A549 (cell line): ENCODE measurements at regions not wholly inside any gene's neighbourhood (a gene's known extent, or its start where the extent isn't known, plus 50 kb on each side); places are given as distances from the start of the nearest gene placed in this dataset.

Source experiments
- ATAC-seq, 2 experiments: fragments of 200-7000 bp in 1 of 2; fragments of >200 bp in 1 of 2; cut with Nextera tagmentation in 1 of 2; cut with Tn5 transposase in 1 of 2; 3 replicates each; pipeline versions ENCODE4 v1.8.0 to v1.9.1; 2018 to 2020; ENCODE audit warnings: mild to moderate bottlenecking in 1 of 2, moderate library complexity in 1 of 2
- CTCF ChIA-PET: fragments of 300-600 bp; sonication (Branson Sonifier 250); formaldehyde crosslinking; extraction: SDS; loops from one replicate; lab custom pipeline; 2021; ENCODE audit warnings: antibody characterized with exemption, inconsistent platforms; lab: Yijun Ruan, JAX
- POLR2A ChIA-PET: fragments of 350-600 bp; formaldehyde crosslinking; extraction: SDS; loops from one replicate; lab custom pipeline; 2021; ENCODE audit warnings: antibody characterized with exemption, inconsistent platforms; lab: Yijun Ruan, JAX
- DNase-seq, 2 experiments: peaks; one replicate each; pipeline versions ENCODE4 v3.0.0 to v3.0.0-alpha.2; 2011 to 2016; ENCODE audit warnings: low read depth in 1 of 2, low spot score in 1 of 2
- FAIRE-seq: peaks from 2 replicates; lab custom pipeline; 2011; peaks lifted over from hg19 to GRCh38; lab: Jason Lieb, UNC
- H3K27ac ChIP-seq, 2 experiments: fragments of >200 bp; sonication (Bioruptor Twin); formaldehyde crosslinking; 3 replicates each; pipeline ENCODE4 v1.5.1; 2016 to 2017
- H3K4me1 ChIP-seq: fragments of >200 bp; sonication (Bioruptor Twin); formaldehyde crosslinking; 3 replicates; pipeline ENCODE4 v1.6.1; 2016
- H3K4me2 ChIP-seq: fragments of >200 bp; sonication (Bioruptor Twin); formaldehyde crosslinking; 3 replicates; pipeline ENCODE4 v1.6.1; 2016
- H3K4me3 ChIP-seq: fragments of >200 bp; sonication (Bioruptor Twin); formaldehyde crosslinking; 3 replicates; pipeline ENCODE4 v1.5.1; 2016
- H3K9me3 ChIP-seq: fragments of >200 bp; sonication (Bioruptor Twin); formaldehyde crosslinking; 3 replicates; pipeline ENCODE4 v1.6.1; 2016
- CBX2 ChIP-seq: fragments of 200-600 bp; sonication (generic); IDR thresholded peaks from 2 replicates; pipeline ENCODE4 v1.6.1; 2016; ENCODE audit warnings: low read depth, mild to moderate bottlenecking, borderline replicate concordance
- CBX8 ChIP-seq: fragments of 200-600 bp; sonication (generic); IDR thresholded peaks from 2 replicates; pipeline ENCODE4 v1.6.1; 2016
- EHF ChIP-seq: fragments of 250-450 bp; sonication (Bioruptor Pico); IDR thresholded peaks from 2 replicates; pipeline ENCODE4 v1.5.0; 2020; ENCODE audit warnings: mild to moderate bottlenecking
- EHMT2 ChIP-seq: fragments of 200-600 bp; sonication (generic); IDR thresholded peaks from 2 replicates; pipeline ENCODE4 v1.6.1; 2016; ENCODE audit warnings: antibody characterized with exemption, low read depth, mild to moderate bottlenecking, moderate library complexity
- EP300 ChIP-seq, 2 experiments: fragments of >200 bp; sonication (Bioruptor Twin); formaldehyde crosslinking; IDR thresholded peaks; 2 replicates in 1 of 2; 3 replicates in 1 of 2; pipeline ENCODE4 v1.6.1; 2016 to 2017
- ESRRA ChIP-seq: fragments of 150-350 bp; IDR thresholded peaks from 2 replicates; pipeline ENCODE4 v1.6.1; 2014; ENCODE audit warnings: mild to moderate bottlenecking, low read length, borderline replicate concordance
- GATA3 ChIP-seq: IDR thresholded peaks from 2 replicates; pipeline ENCODE4 v1.6.1; 2012; ENCODE audit warnings: borderline replicate concordance
- HEYL ChIP-seq: fragments of 250-450 bp; sonication (Bioruptor Pico); IDR thresholded peaks from 2 replicates; pipeline ENCODE4 v1.8.0; 2021; ENCODE audit warnings: mild to moderate bottlenecking, moderate library complexity
- HOXA7 ChIP-seq: fragments of 250-450 bp; sonication (Bioruptor Pico); IDR thresholded peaks from 2 replicates; pipeline ENCODE4 v1.5.0; 2020; ENCODE audit warnings: mild to moderate bottlenecking, moderate library complexity
- HOXB13 ChIP-seq: fragments of 250-450 bp; sonication (Bioruptor Pico); IDR thresholded peaks from 2 replicates; pipeline ENCODE4 v1.5.0; 2020; ENCODE audit warnings: low read depth, mild to moderate bottlenecking, moderate library complexity
- JUNB ChIP-seq: fragments of >200 bp; sonication (Bioruptor Twin); formaldehyde crosslinking; IDR thresholded peaks from 2 replicates; pipeline ENCODE4 v1.6.1; 2016
- KDM1A ChIP-seq: fragments of 200-600 bp; sonication (generic); IDR thresholded peaks from 2 replicates; pipeline ENCODE4 v1.6.1; 2016; ENCODE audit warnings: low read depth, mild to moderate bottlenecking
- MAFK ChIP-seq: fragments of 450-650 bp; IDR thresholded peaks from 2 replicates; pipeline ENCODE4 v1.6.1; 2014; ENCODE audit not compliant: partially characterized antibody
- NFE2L2 ChIP-seq: fragments of 150-350 bp; conservative IDR thresholded peaks from 2 replicates; pipeline ENCODE4 v1.6.1; 2014; ENCODE audit warnings: low read length
- NPAS2 ChIP-seq: fragments of 250-450 bp; sonication (Bioruptor Pico); IDR thresholded peaks from 2 replicates; pipeline ENCODE4 v1.8.0; 2022; ENCODE audit warnings: mild to moderate bottlenecking, moderate library complexity, borderline replicate concordance
- NR3C1 ChIP-seq: fragments of >200 bp; sonication (Bioruptor Twin); formaldehyde crosslinking; IDR thresholded peaks from 3 replicates; pipeline ENCODE4 v1.6.1; 2017
- POLR2A ChIP-seq: IDR thresholded peaks from 2 replicates; pipeline ENCODE4 v1.6.1; 2012; ENCODE audit warnings: mild to moderate bottlenecking, low read length
- RFX5 ChIP-seq: fragments of 450-650 bp; IDR thresholded peaks from 2 replicates; pipeline ENCODE4 v1.7.1; 2014; ENCODE audit warnings: antibody characterized with exemption, mild to moderate bottlenecking, moderate library complexity
- SMC3 ChIP-seq: fragments of >200 bp; sonication (Bioruptor Twin); formaldehyde crosslinking; IDR thresholded peaks from 3 replicates; pipeline ENCODE4 v1.6.1; 2018; ENCODE audit warnings: inconsistent platforms
- TFCP2L1 ChIP-seq: fragments of 250-450 bp; sonication (Bioruptor Pico); IDR thresholded peaks from 2 replicates; pipeline ENCODE4 v1.5.0; 2021; ENCODE audit warnings: mild to moderate bottlenecking
- ZNF302 ChIP-seq: fragments of 250-450 bp; sonication (Bioruptor Pico); IDR thresholded peaks from 2 replicates; pipeline ENCODE4 v1.9.0; 2021; ENCODE audit warnings: inconsistent platforms, mild to moderate bottlenecking, moderate library complexity
- ZSCAN20 ChIP-seq: fragments of 250-450 bp; sonication (Bioruptor Pico); IDR thresholded peaks from 2 replicates; pipeline ENCODE4 v1.8.0; 2022; ENCODE audit warnings: mild to moderate bottlenecking, moderate library complexity
- TF ChIP-seq, protein P1 (sequence below): fragments of >200 bp; sonication (Bioruptor Twin); formaldehyde crosslinking; IDR thresholded peaks from 3 replicates; pipeline ENCODE4 v1.6.1; 2016
- TF ChIP-seq, protein P2 (sequence below): IDR thresholded peaks from 2 replicates; pipeline ENCODE4 v1.6.1; 2012
- TF ChIP-seq, protein P3 (sequence below): fragments of >200 bp; sonication (Bioruptor Twin); formaldehyde crosslinking; IDR thresholded peaks from 2 replicates; pipeline ENCODE4 v1.6.1; 2016
- TF ChIP-seq, protein P4 (sequence below): fragments of 250-450 bp; sonication (Bioruptor Pico); IDR thresholded peaks from 2 replicates; pipeline ENCODE4 v1.5.0; 2021; ENCODE audit warnings: mild to moderate bottlenecking, moderate library complexity, borderline replicate concordance

GRCh38 chr5:103923616-103924168 lies 361.1 kb upstream of the NUDT12 start:
- H3K4me3 ChIP-seq = no peak overlapping the region
- H3K27ac ChIP-seq = no peak overlapping the region
- FAIRE-seq = no peak
- H3K9me3 ChIP-seq = no peaks in the 10 kb centered on the region
- H3K4me2 ChIP-seq = no peak overlapping the region
- ATAC-seq = no peak
- H3K4me1 ChIP-seq = no peaks in the 10 kb centered on the region
- TF ChIP-seq HEYL (no peak), POLR2A (no peak), HOXA7 (CRISPR knock-in tag) (no peak), RFX5 (no peak), GATA3 (no peak), KDM1A (no peak), EHMT2 (no peak), CBX2 (no peak)
- TF ChIP-seq, protein P1, sequence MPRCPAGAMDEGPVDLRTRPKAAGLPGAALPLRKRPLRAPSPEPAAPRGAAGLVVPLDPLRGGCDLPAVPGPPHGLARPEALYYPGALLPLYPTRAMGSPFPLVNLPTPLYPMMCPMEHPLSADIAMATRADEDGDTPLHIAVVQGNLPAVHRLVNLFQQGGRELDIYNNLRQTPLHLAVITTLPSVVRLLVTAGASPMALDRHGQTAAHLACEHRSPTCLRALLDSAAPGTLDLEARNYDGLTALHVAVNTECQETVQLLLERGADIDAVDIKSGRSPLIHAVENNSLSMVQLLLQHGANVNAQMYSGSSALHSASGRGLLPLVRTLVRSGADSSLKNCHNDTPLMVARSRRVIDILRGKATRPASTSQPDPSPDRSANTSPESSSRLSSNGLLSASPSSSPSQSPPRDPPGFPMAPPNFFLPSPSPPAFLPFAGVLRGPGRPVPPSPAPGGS = no peak
- no peak for DNase-seq
- ChIA-PET POLR2A (no interaction called here), CTCF (interaction anchor here (0.8 kb wide), 1 partner anchor 34 kb away, joined by 3 read pairs; no protein-coding TSS in a partner anchor)

DNA sequence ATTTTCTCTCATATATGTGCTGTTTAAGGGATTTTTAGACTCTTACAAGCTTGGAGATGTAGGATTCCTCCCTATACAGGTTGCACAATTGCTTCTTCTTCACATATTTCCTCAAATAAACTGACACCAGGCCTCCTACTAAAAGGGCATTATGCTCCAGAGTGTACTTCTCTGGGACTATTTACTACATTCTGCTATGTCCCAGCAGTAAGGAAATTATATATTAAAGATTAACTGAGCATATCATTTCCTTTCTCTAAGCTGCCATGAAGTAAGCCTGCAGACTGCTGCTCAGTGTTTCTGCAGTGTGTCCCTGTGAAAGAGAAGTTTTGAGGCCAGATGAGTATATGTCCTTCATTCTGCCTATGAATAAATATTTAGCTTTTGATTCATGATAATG lies 356.9 kb upstream of the NUDT12 start:
- CTCF ChIA-PET = interaction anchor here (1.1 kb wide), 1 partner anchor 28 kb away, joined by 3 read pairs; no protein-coding TSS in a partner anchor
- Histone ChIP-seq H3K4me1 (no peaks in the 10 kb centered on the region), H3K4me2 (no peak overlapping the region)
- FAIRE-seq (no peak), ATAC-seq (no peak), DNase-seq (no peak)
- no peak for TF ChIP-seq CBX8
- TF ChIP-seq, protein P2, sequence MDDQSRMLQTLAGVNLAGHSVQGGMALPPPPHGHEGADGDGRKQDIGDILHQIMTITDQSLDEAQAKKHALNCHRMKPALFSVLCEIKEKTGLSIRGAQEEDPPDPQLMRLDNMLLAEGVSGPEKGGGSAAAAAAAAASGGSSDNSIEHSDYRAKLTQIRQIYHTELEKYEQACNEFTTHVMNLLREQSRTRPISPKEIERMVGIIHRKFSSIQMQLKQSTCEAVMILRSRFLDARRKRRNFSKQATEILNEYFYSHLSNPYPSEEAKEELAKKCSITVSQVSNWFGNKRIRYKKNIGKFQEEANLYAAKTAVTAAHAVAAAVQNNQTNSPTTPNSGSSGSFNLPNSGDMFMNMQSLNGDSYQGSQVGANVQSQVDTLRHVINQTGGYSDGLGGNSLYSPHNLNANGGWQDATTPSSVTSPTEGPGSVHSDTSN = no peak
- TF ChIP-seq, protein P1 = no peak
- TF ChIP-seq EHF (CRISPR knock-in tag) = no peak
- no peak for TF ChIP-seq NFE2L2
- no peak for TF ChIP-seq MAFK
- no peak for TF ChIP-seq EP300 (IDR thresholded peaks at IDR 0.05)
- TF ChIP-seq NR3C1 = no peak
- TF ChIP-seq TFCP2L1 = no peak
- no peak for TF ChIP-seq HEYL
- TF ChIP-seq, protein P3, sequence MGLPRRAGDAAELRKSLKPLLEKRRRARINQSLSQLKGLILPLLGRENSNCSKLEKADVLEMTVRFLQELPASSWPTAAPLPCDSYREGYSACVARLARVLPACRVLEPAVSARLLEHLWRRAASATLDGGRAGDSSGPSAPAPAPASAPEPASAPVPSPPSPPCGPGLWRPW = no peak
- TF ChIP-seq ZNF302 (CRISPR knock-in tag) = no peak
- TF ChIP-seq GATA3 = no peak
- no peak for TF ChIP-seq ESRRA
- TF ChIP-seq RFX5 = no peak
- no peak for TF ChIP-seq HOXB13 (CRISPR knock-in tag)
- TF ChIP-seq JUNB = no peak
- no peak for TF ChIP-seq NPAS2 (CRISPR knock-in tag)
- TF ChIP-seq, all 56 proteins: peak for 0
- POLR2A ChIA-PET = no interaction called here
- Histone ChIP-seq H3K4me3 (no peak overlapping the region), H3K27ac (no peak overlapping the region), H3K9me3 (no peaks in the 10 kb centered on the region)

GRCh38 chr5:103918668-103919367 lies 356.2 kb upstream of the NUDT12 start:
- Histone ChIP-seq H3K27ac (no peak overlapping the region), H3K4me2 (no peak overlapping the region), H3K4me1 (no peaks in the 10 kb centered on the region), H3K9me3 (no peaks in the 10 kb centered on the region), H3K4me3 (no peak overlapping the region)
- TF ChIP-seq TFCP2L1 = no peak
- no peak for TF ChIP-seq EP300 (IDR thresholded peaks at IDR 0.05)
- TF ChIP-seq, protein P4, sequence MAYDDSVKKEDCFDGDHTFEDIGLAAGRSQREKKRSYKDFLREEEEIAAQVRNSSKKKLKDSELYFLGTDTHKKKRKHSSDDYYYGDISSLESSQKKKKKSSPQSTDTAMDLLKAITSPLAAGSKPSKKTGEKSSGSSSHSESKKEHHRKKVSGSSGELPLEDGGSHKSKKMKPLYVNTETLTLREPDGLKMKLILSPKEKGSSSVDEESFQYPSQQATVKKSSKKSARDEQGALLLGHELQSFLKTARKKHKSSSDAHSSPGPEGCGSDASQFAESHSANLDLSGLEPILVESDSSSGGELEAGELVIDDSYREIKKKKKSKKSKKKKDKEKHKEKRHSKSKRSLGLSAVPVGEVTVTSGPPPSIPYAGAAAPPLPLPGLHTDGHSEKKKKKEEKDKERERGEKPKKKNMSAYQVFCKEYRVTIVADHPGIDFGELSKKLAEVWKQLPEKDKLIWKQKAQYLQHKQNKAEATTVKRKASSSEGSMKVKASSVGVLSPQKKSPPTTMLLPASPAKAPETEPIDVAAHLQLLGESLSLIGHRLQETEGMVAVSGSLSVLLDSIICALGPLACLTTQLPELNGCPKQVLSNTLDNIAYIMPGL (CRISPR knock-in tag) = no peak
- no peak for TF ChIP-seq SMC3
- no peak for TF ChIP-seq ZSCAN20
- ATAC-seq = no peak
- no peak for FAIRE-seq
- CTCF ChIA-PET = no interaction called here
- POLR2A ChIA-PET = no interaction called here
- DNase-seq = no peak
